Inflammatory macrophage treated with lipopolysaccharide for 4 hours (primary cell): ENCODE measurements at regions not wholly inside any gene's neighbourhood (a gene's known extent, or its start where the extent isn't known, plus 50 kb on each side); places are given as distances from the start of the nearest gene placed in this dataset.

Experiments used
- DNase-seq: peaks from one replicate; pipeline ENCODE4 v3.0.0-alpha.2; 2020

DNA sequence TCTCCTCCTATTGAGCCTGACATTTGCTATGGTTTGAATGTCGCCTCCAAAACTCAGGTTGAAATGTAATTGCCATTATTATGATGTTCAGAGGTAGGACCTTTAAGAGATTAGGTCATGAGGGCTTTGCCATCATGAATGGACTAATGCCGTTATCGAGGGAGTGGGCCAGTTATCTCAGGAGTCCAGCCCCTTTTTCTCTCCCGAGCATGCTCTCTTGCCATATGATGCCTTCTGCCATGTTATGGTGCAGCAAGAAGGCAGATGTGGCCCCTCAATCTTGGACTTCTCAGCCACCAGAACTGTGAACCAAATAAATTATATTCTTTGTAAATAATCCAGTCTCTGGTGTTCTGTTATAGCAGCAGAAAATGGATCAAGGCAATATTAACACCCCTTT, 323.5 kb downstream of the RRAGC start:
- no peak for DNase-seq

DNA sequence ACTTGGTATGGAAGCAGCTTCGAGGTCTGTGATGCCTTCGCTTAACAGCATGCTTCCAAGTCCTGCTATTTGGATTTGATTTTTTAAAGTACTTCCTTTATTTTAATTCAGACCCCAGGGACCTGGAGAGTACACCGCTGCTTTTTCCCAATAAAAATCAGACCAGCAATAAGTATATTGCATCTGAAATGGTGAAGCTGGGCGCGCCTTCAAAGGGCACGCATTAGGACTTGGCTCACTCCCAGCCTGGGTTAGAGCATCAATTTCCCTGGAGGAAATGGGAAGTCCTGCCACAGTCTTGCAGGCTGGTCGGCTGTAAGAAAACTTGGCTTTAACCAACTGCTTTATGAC, 325.1 kb downstream of the RRAGC start:
- DNase-seq = no peak

DNA sequence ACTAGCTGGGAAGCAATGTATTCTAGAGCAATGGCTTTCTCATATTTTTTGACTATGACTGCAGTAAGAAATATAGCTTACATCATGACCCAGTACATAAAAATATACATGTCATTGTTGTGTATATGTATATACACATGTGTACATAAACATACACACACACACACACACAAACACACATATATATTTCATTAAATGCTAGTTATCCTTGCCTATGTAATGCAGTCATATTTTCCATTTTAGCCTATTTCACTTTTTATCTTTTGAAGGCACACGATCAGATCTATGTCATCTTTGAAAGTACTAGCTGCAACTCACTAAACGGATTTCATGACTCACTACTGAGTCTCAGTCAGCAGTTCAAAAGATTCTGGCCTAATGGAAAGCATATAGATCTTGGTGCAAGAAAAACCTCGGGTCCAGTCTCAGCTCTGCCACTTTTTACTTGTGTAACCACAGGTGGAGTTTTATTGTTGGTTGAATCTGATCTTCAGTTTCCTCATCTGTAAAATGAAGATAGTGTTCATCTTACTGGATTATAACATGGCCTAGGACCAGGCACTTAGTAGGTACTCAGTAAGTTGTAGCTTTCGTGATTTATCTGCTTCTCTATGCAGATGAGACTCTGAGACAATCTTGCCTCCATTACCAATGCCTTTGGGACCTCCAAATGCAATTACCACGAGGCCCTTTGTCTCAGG, 325.6 kb downstream of the RRAGC start:
- no peak for DNase-seq

DNA sequence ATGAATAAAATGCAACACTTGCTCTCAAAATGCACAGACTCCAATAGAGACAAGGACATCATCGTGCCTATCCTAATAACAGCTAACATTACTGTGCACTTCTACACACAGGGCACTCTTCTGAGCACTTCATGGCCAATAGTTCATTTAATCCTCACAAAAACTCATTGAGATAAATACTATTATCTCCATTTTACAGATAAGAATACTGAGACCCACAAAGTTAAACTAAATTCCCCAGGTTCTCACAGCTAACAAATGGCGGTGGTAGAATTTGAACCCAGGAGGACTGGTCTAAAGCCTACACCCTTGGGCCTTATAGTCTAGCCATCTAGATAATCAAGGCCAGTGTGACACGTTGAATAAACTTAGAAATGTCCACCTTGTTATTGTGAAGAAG, 328.6 kb downstream of the RRAGC start:
- no peak for DNase-seq

DNA sequence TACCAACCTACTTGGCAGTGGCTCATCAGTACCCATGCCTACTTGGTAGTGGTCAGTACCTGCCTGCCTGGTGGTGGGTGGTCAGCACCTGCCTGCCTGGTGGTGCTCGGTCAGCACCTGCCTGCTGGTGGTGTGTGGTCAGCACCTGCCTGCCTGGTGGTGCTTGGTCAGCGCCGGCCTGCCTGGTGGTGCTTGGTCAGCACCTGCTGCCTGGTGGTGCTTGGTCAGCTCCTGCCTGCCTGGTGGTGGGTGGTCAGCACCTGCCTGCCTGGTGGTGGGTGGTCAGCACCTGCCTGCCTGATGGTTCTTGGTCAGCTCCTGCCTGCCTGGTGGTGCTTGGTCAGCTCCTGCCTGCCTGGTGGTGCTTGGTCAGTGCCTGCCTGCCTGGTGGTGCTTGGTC, 329.6 kb downstream of the RRAGC start:
- DNase-seq = no peak

DNA sequence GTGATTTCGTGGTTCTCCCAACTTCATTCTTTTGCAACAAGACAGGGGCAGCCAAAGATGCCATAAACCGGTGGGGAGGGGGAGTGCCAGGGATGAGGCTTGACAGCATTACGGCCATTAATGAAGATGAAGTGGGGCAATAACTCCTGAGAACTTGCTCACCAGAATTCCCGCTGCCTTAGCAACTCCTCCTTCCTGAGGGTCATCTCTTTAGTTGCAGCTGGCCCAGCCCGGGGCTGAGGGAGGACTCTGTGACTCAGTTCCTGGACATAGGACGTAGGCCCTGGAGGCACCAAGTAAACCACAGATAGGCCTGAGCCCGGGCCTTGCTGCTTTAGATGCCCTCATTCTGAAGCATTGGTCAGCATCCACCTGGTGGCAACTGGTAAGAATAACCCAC, 330.2 kb downstream of the RRAGC start:
- DNase-seq = no peak

DNA sequence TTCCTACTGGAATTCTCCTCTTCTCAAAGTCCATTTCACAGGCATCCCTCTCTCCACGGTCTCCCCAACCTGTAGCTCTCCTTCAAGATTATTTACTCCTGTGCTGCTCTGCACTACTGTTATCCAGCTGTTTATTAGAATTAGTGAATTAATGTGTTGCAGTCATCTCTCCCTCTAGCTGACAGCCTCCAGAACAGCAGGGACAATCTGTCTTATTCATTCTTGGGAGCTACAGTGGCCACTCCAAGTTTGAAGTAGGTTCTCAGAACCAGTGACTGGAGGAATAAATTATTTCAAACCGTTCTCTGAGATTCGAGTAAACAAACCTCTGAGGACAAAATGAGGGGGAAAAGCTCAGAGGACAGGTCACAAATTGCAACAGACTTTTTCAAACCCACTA, 330.9 kb downstream of the RRAGC start:
- no peak for DNase-seq

DNA sequence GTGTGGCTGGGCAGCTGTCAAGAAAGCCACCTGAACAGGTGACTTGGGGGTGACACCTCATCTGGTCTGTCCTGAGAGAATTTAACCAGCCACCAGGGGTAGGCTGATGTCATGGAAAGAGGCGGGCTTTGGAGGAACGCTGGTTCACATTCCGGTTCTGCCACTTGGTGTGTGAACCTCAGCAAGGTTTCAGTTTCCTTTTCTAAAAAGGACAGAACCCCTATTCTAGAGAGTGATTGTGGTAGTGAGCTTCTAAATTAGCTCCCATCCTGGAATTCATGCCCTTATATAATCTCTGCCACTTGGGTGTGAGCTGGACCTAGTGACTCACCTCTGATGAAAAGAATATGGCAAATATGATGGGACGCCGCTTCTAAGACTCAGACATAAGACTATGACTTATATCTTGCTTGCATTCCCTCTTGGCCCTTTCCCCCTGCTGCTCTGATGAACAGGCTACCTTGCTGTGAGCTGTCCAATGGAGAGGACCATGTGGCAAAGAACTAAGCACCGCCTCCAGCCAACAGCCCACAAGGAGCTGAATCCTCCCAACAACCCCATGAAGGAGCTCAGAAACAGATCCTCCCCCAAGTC, 332.1 kb downstream of the RRAGC start:
- DNase-seq = peak; percentile 8

DNA sequence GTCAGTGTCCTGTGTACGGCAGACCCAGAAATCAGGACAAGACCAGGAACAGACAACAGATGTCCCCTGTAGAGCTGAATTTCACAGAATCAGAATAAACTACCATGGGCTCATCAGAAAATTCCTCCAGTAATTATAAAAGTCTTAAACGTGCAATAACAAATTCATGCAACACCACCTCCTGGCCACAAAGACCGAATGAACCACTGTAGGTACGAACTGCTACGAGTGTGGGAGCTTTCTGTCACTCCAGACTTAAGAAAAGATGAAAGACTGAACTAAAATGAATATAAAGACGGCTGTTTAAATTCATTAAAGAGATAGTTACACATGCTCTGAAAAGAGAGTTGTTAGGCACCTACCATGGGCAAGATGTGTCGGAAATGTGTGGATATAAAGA, 333.5 kb downstream of the RRAGC start:
- DNase-seq = no peak

DNA sequence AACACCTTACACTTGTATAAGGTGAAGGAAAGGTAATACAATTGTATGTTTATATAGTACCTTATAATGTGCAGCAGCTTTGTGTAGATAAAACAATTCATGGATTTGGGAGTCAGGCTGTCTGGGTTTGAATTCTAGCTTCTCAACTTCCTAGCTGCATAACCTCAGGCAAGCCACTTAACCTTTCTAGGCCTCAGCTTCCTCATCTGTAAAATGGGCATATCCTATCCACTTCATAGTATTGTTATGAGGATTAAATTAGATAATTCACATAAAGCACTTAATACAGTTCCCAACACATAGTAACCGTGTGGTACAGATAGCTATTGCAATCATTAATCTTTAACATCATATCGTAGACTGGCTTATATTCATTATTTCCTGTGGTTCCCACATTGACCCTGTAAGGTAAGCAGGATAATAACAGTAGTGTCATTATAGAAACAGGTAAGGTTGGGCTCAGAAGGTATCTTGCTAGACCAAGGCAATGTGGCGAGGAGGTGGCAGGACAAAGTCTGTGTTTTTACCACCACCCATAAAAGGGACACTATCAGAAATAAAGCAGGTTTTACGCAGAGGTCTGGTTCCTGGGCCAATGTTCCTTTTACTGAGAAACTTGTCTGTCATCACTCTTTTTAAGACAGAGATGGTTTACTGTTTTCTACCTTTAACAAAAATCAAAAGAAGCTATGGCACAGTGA, 334.1 kb downstream of the RRAGC start:
- DNase-seq = no peak

DNA sequence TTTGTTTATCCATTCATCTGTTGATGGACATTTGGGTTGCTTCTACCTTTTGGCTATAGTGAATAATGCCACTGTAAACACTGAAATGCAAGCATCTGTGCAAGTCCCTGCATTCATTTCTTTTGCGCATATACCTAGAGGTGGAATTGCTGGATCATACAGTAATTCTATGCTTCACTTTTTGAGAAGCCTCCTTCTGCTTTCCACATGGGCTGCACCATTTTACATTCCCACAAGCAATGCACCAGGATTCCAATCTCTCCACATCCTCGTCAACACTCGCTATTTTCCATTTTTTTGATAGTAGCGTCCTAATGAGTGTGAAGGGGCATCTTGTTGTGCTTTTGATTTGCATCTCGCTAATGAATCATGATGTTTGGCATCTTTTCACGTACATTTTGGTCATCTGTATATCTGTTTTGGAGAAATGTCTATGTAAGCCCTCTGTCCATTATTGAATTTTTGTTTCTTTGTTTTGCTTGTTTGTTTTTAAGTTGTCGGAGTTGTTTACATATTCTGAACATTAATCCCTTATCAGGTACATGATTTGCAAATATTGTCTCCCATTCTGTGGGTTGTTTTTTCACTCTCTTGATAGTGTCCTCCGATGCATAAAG, 335.4 kb downstream of the RRAGC start:
- DNase-seq = no peak

DNA sequence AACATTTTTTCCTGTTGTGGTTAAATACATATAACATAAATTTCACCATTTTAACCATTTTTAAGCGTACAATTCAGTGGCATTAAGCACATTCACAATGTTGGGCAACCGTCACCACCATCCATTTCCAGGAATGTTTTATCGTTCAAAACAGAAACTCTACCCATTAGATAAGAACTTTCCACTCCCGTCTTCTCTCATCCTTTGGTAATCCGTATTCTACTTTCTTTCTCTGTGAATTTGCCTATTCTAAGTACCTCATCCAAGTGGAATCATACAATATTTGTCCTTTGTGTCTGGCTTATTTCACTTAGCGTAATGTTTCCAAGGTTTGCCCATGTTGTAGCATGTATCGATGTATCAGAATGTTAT, 336.0 kb downstream of the RRAGC start:
- DNase-seq = no peak

DNA sequence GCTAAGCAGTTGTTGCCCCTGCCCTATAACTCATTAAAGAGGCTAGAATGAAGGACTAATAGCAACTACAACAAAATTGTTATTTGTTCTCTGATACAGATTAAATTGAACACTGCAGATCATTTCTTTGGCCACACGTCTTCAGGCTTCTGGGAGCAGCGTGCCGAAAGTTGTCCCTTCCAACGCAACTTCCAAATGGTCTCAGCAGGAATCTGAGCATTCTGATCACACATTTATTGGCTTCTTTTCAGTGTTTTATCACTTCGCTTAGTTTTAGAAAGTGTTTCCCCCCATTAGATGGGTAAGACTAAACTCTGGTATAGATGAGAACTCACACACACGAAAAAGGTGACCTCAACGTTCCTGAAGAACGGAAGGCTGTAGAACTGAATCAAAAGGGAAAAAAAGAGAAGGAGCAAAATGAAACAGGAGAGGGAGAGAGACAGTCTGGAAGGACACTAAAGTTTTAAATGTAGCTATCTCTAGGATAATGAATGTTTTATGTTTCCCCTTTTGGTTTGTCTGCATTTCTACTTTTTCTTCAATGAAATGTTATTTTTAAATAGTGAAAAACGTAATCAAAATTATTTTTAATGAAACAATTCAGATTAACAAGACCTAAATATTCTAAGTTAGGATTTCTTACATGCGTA, 336.5 kb downstream of the RRAGC start:
- DNase-seq = no peak

DNA sequence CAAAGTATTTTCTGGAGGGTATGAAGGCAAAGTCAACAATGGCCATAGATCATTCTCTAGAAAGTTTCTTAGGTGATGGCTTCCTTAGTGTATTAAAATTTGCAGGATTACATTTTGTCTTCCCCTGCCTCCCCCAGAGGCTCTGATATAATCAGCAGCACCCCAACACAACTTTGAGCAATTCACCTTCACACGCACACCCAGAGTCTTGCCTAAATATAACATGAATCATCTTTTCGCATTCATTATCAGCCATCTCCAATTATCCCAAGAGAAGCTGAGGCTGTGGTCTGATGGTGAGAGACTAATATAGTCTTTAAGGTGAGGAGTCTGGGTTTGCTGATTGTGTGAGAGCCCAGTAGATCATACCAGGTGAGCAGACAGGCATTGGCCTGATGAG, 343.0 kb downstream of the RRAGC start:
- no peak for DNase-seq

DNA sequence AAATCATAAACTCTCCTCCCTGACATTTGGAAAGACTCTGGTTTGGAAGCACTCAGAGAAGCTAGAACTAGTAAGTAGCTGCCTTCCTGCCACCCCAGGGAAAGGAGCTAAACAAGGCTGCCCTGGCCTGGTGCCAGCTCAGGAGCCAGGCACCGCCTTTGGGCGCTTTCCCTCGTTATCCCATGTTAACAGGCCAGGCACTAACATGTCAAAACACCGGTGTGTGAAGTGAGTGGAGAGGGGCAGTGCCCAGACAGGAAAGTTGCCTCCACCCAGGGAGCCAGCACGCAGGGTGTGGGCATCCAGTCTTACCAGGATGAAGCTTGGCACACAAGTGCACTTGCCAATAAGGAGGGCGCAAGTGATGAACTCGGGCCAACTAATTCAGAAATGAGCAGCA, 346.8 kb downstream of the RRAGC start:
- DNase-seq = no peak

DNA sequence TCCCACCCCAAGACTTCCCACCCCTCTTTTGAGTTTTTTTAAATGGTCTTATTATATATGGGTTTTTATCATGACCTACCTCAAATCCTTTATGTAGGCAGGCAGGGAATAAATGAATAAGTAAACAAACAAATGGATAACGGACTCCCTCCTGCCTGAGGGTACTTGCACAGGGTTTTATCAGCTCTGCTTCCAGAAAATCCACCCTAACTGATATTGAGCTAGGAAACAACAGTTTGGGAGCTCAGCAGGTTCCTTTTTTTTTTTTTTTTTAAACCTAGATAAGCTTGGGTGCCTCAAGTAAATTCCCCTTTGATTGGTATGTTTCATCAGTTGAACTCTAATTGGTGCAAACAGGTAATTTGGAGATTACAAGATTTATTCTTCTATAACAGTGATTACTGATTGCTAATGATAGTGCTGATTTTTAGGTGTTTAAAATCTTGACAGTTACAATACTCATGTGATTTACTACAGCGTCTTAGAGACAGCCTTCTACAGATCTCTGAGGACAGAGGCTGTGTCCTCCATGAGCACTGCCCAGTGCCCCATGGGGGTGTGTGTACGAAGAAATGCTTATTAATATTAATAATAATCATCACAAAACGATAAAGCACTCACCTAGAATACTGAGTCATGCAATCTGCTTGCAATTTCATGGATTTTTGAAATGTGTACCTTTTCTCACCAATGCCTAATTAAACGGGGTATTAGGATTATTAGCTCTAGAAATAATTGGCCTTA, 347.4 kb downstream of the RRAGC start:
- DNase-seq = no peak

DNA sequence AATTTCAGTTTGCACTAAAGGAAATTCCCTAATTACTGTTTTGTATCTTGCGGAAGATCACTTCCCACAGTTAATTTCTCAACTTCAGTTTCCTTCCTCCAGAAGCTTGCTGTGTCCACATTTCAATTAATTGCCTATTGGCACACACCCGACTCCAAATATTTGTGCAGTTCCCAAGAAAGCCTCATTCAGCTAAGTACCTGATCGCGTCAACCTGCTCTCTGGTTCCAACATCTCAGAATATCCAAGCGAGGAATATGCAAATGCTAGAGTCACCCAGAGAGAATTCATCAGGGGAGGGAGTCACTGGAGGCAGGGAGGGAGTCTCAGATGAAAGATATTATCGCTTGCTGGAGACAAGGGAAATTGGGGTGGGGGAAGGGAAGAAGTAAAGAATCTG, 351.3 kb downstream of the RRAGC start:
- peak; percentile 71 for DNase-seq

DNA sequence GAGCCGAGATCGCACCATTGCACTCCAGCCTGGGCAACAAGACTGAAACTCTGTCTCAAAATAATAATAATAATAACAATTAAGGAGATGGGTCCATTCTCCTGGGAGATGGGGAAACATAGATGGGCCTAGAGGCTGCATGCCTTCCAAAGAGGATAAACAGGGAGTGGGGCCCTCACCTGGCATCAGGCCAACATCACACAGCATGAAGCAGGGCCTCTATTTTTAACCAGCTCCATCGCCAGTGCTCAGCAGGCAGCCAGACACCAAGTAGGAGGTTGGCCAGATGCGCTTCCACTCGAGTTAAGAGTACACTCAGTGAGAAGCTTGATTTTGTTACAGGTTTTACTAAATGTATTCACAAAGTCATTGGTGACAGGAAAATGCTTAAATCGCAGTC, 352.0 kb downstream of the RRAGC start:
- no peak for DNase-seq

DNA sequence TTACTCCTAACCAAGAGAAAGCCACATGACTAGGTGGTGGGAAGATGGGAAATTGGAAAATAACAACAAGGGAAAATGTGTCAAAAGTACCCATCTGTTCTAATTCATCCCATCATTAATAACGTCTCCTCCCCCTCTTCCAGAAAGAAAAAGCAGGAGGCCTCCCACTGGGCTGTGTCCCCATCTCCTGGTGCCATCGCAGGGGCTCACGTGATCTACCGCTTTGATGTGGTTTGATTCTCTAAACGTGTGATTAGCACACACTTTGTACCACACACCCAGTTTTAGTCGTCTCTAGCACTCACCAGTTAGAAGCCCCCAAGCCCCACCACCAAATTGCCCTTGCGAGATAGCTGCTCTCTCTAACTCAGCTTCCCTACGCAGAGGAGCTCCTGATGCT, 353.6 kb downstream of the RRAGC start:
- DNase-seq = no peak

DNA sequence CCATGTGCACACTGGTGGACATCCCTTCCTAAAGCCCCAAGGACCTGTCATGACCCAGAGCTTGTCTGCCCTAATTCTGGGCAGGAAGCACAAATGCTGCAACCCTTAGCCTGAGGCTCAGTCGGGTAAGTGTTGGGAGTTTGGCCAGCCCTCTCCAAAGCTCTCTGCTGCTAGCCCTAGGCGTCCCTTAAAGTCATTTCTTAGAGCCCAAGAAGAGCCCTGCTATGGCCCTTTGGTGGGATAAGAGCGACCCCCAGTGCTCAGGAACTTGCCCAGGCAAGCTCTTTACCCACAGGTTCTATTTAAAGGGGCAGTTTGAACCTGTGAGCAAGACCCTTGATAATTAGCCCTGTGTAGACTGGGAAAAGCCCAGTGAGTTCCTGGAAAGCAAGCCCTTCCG, 356.8 kb downstream of the RRAGC start:
- no peak for DNase-seq

DNA sequence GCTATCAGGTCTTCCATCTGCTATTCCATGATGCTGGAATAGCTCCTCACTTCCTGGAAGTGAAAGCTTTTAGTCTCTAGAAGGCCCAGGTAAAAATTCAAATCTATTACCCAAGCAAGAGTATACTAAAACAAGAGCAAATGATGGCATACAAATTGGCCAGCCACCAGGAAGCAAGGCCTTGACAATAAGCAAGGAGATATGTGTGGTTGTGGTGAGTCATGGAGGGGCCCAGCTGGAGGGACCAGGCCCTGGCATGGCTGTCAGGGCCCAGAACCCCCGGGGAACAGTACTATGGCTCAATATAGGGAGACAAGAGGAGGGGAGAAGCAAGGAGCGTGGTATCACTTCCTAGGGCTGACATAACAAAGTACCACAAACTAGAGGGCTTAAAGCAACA, 358.7 kb downstream of the RRAGC start:
- no peak for DNase-seq

DNA sequence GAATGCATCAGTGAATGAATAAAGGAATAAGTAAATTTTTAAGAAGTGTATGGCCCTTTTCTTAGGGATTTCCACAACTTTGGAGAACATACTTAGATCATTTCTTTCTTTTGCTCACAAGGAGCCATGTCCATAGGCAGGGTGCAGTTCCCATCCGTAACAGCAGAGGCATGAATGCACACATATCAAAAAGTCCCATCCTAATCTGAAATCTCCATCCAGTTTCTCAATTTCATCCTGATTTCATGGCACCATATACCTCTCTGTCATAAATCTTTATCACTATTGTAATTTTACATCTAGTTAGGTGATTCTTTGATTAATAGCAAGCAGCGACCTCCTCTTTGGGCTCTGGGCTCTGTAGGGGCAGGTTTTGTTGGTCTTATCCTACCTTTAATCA, 359.2 kb downstream of the RRAGC start:
- peak; percentile 11 for DNase-seq

DNA sequence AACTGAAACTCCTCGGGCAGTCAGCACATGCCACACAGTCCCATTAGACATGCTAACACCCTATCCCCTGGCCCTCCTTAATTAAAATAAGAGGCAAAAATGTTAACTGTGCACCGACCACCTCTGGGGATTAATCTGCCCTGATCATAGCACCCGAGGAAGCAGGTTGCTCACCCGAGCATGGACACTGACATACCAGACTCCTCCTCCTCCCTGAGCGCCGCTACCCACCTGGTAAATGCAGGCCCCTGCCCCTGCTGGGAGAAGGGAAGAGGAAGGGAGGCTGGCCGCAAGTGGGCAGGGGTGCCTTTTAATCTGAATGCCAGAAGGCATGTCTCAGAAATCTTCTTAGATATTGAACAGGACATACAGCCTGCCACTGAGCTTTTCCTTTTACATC, 360.9 kb downstream of the RRAGC start:
- DNase-seq = no peak
